ENCODE measurements at regions not wholly inside any gene's neighbourhood (a gene's known extent, or its start where the extent isn't known, plus 50 kb on each side); places are given as distances from the start of the nearest gene placed in this dataset.

GRCh38 chr5:92805446-92805845 is 775.6 kb downstream of the NR2F1-AS1 start:
- H3K27ac ChIP-seq: no peak overlapping the region
- no peak for TF ChIP-seq CTCF (conservative IDR thresholded peaks at IDR 0.05)

DNA sequence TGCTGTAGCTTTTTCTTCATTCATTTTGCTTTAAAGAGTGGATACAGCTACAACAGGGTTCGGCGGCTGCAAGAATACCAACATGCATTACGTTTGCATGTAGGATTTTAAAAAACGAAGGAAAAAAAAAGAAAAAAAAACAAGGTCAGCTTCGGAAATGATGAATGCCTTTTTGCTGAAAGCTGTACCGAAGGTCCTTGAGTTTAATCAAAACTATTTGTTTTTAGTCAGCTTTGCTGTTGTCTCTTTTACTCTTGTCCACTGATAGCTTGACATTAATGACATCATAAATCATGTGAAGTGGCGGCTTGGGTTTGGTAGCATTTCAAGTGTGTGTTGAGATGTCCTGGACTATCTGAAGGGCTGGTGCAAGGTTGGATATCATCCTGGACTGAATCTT is 779.1 kb downstream of the NR2F1-AS1 start:
- TF ChIP-seq CTCF (conservative IDR thresholded peaks at IDR 0.05): no peak
- H3K27ac ChIP-seq: no peak overlapping the region

GRCh38 chr5:92800365-92800764 is 780.7 kb downstream of the NR2F1-AS1 start:
- no peak overlapping the region for H3K27ac ChIP-seq
- TF ChIP-seq CTCF (conservative IDR thresholded peaks at IDR 0.05): no peak

DNA sequence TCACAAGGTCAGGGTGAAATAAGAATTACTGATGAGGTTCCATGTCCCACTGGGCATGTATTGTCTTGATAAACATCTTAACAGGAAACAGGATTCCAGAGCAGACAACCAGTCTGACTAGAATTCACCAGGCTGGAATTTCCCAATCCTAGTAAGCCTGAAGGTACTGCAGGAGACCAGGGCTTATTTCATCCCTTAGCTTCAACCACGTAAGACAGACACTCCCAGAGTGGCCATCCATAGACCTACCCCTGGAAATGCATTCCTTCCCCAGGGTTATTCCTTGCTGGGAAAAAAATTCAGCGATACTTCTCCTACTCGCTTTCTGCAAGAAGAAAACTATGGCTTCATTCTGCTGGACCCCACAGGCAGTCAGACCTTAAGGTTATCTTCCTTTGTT is 785.4 kb downstream of the NR2F1-AS1 start:
- TF ChIP-seq CTCF (conservative IDR thresholded peaks at IDR 0.05): no peak
- H3K27ac ChIP-seq: no peak overlapping the region

DNA sequence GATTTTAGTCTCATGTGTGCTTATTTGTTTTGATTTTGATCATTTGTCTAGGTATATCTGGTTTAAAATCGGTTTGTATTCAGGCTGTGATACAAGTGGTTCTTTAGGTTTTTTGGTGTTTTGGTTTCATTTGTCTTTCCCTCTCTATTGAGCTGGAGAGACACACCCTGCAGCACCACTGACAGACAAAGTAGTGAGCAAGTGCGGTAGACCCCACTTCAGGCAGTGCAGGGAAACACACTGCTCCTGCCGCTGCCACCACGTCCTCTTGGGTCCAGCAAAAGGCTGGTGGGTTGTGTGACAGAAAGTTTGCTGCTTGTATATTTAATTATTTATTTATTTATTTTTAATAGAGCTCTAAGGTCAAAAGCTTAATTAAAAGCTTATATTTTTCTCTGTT is 801.0 kb downstream of the NR2F1-AS1 start:
- no peak overlapping the region for H3K27ac ChIP-seq
- no peak for TF ChIP-seq CTCF (conservative IDR thresholded peaks at IDR 0.05)

GRCh38 chr5:92779536-92779935 is 801.5 kb downstream of the NR2F1-AS1 start:
- TF ChIP-seq CTCF (conservative IDR thresholded peaks at IDR 0.05): no peak
- H3K27ac ChIP-seq: no peak overlapping the region

GRCh38 chr5:92778261-92778660 is 802.8 kb downstream of the NR2F1-AS1 start:
- no peak overlapping the region for H3K27ac ChIP-seq
- TF ChIP-seq CTCF (conservative IDR thresholded peaks at IDR 0.05): no peak

DNA sequence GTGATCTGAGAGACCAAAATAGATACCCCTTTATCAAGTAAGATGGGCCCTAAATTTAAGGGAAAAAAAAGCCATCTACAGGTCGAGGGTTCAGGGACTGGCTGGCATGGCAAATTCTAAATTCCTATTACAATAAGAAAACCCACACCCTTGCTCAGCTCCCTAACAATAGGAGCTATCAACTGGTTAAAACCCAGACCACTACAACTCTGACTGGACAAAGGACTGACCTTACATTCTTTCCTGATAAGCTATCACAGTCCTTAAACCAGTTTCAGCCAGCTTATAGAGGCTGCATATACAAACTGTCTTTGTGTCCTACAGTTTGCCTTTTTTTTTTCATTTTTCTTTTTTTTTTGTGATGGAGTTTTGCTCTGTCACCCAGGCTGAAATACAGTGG is 803.6 kb downstream of the NR2F1-AS1 start:
- TF ChIP-seq CTCF (conservative IDR thresholded peaks at IDR 0.05): no peak
- H3K27ac ChIP-seq: no peak overlapping the region
